NOMO-1 (cell line): ENCODE measurements at regions not wholly inside any gene's neighbourhood (a gene's known extent, or its start where the extent isn't known, plus 50 kb on each side); places are given as distances from the start of the nearest gene placed in this dataset.

Experiments
- DNase-seq, 2 experiments: peaks; one replicate each; lab custom pipeline; 2025; ENCODE audit not compliant: unreplicated experiment in 2 of 2; lab: John Stamatoyannopoulos, UW

DNA sequence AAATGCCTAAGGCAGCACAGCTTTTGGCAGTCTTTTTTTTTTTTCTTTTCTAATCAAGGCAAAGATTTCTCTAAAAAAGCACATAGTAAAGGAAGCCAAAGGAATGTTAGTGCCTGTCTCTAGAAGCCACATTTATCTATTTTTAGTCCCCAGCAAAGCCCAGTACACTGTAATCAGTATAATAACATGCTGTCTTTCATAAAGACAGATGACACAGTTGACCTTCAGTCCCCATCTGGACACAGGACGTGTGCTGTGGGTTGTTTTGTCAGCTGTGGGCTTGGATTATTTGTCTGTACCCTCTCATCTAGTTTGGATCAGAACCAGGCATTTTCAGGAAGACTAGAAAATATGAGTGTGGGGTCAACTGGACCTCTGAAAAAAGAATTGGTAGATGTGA, 110.4 kb upstream of the CTNNB1 start:
- DNase-seq: no peak

GRCh38 chr3:41089566-41089965, 109.7 kb upstream of the CTNNB1 start:
- no peak for DNase-seq

- DNase-seq: no peak
These were observed 106.5 kb upstream of the CTNNB1 start for GRCh38 chr3:41092844-41093243.

DNA sequence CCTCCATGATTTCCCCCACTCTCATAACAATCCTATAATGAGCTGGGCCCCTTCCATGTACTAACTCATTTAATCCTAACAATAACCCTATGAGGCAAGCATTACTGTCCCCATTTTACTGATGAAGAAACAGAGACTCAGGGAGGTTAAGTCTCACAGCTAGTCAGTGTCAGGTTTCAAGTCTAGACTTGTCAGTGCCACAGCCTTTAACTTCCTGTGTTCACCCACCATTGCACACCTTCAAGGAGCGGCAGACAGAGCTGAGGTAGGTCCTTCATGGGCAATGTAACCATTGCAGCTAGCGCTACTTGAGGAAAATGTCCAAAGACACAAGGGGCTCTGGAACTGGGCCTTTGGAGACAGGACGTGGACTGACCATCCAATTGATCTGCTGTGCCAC, 105.8 kb upstream of the CTNNB1 start:
- no peak for DNase-seq

DNA sequence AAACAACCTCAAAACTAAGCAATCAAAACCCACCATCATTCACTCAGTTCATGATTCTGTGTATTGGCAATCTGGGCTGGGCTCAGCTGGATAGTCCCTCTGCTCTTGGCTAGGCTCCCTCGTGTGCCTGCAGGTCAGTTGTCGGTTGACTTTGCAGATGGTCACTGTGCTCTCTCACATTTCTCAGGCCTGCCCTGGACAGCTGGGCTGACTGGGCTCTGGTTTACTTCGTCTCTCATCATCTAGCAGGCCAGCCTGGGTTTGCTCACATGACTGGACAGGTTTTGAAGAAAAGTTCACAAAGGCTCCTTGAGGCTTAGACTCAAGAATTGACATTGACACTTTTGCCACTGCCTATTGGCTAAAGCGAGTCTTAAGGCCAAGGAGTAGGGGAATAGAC, 105.0 kb upstream of the CTNNB1 start:
- DNase-seq: no peak

- no peak for DNase-seq
These were observed 103.6 kb upstream of the CTNNB1 start for GRCh38 chr3:41095702-41096101.

DNA sequence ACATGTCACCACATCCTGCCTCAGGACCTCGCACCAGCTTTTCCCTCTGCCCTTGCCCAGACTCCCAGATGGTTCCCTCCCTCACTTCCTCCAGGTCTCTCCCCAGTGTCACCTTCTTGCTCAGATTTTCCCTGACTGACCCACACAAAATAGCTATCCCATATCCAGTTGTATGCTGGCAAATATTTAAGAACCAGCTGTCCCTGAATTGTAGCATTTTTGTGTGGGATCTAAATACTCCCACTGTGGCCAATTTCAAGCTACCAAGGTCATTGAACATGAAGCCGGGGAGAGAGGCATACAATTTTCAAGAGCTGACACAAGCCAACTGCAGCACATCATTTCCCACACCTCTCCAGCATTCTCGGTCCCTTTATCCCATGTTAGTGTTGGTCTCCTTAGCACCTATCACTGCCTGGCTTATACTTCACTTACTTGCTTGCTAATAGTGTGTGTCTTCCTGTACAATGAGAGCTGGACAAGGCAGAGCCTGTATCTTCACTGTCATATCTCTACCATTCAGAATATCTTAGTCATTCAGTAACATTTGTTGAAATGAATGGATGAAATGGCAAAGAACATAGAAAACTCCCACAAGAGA, 101.3 kb upstream of the CTNNB1 start:
- no peak for DNase-seq

- DNase-seq: no peak
These were observed 98.1 kb upstream of the CTNNB1 start for GRCh38 chr3:41101231-41101630.

DNA sequence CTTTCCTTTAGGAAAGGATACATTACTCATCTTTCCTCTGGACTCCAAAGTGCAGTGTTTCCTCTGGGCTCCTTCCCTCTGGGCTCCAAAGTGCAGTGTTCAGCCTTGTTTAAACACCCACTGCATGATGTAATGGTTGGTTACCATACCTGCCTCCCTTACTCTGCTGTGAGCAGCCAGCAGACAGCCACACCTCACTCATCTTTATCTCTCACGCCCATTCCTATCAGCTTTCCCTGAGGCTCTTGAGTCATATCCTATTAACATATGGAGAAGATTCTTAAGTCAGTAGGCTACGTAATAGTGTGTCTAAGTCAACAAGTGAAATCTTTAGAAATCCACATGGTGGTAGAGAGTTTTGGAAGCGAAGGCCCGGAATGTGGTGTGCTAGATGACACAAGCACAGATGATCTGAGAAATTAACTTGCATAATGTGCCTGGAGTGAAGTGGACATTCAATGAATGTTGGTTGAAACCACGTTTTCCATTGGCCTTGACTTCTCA, 97.2 kb upstream of the CTNNB1 start:
- no peak for DNase-seq

DNA sequence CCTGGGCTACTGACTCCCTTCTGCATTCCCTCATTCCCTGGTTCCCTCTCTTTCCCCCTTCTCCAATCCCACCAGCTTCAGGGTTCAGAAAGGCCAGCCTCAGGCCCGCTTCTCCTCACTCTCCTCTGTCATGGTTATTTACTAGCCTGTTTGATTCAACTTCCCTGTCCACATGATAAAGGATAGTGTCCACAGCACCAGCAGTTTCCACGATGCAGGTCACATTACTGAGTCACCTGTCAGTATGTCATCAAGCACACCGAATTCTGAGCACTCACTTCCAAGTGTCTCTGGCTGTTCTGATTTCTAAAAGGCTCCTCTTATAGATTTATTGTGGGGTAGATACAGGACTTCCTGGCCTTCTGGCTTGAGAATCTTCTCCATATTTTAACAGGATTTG, 96.6 kb upstream of the CTNNB1 start:
- no peak for DNase-seq

DNA sequence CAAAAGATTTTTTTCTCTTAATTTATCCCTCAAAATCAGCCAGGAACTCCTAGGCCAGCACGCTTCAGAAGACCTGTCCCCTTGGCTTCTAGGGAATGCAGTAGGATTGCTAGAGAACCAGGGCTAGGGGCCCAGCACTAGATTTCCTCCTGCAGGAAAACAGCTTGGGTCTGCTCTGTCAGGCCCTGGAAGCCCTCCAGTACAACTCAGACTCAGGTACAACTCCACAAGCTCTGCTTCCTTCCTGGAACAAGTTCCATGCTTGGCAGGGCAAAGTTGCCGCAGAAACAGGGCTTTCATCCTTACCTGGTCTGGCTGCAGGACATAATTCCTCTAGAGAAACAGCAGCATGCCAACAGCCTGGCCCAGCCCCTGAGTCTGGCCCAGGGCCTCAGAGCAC, 96.1 kb upstream of the CTNNB1 start:
- DNase-seq: no peak

DNA sequence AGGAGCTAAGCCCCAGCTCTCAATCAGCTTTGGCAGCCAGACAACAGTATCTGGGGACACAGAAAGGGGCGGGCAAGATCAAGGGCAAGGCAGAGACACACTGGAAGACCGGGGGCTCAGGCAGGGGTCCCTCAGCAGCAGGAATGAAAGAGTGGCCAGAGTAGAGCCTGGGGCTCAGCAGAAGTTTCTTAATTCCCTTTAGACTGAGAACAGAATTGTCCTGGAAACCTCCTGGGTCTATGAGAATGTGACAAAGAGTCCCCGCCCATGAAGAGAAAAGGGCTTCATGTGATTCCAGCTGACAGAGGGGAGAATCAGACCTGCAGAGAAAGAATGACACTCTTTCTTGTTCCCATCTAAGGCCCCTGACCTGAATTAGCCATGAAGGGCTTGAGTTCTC, 95.2 kb upstream of the CTNNB1 start:
- DNase-seq: no peak

DNA sequence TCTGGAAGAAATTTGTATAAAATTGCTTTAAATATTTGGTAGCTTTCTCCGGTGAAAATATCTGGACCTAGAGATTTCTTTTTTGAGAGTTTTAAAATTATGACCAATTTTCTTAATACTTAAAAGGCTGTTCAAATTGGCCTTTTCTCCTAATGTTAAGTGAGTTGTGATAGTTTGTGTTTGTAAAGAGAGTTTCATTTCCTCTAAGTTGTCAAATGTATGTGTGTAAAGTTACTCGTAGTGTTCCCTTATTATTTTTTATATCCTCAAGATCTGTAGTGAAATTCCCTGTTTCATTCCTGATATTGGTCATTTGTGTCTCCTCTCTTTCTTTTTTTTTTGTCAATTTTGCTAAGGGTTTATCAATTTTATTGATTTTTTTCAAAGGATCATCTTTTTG, 92.6 kb upstream of the CTNNB1 start:
- DNase-seq: peak in 1 of 2 experiments; percentile 46

DNA sequence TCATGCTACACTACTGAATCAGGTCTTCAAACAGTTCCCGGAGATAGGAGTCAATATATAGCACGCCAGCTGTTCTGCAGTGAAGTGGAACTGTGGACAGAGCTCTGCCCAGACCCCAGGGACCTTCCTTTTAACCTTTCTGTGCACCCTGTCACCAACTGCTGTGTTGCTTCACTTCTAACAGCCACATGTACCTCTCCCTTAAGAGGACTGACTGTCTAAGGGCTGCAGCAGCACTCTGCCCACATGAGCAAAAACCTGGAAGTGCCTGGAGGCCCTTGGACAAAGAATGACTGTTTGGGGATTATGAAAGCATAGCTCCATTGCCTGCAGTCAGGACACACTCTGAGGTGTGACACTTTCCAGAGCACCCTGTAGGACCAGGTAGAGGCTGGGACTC, 88.3 kb upstream of the CTNNB1 start:
- DNase-seq: peak; percentile 35 to 58

- DNase-seq: no peak
These were observed 86.8 kb upstream of the CTNNB1 start for GRCh38 chr3:41112466-41112865.

- DNase-seq: no peak
These were observed 84.2 kb upstream of the CTNNB1 start for GRCh38 chr3:41115069-41115468.

DNA sequence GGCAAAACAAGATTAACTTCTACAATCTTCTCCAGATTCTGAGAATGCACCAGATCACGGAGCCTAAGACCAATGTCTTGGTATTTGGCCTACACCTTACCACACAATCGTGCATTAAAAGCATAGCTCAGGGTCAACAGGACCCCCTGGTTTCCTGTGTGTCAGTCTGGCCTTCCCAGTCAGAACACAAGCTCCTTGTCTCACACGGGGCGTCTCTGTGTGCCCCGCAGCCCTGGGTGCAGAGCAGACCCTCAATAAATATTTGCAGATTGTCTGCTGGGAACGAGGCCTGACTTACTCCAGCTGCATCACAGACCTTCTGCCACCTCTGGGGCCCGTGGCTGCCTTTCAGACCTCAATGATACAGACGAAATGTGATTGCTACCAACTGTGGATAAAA, 82.5 kb upstream of the CTNNB1 start:
- no peak for DNase-seq

- peak; percentile 96 to 99 for DNase-seq
These were observed 81.9 kb upstream of the CTNNB1 start for GRCh38 chr3:41117398-41117870.

DNA sequence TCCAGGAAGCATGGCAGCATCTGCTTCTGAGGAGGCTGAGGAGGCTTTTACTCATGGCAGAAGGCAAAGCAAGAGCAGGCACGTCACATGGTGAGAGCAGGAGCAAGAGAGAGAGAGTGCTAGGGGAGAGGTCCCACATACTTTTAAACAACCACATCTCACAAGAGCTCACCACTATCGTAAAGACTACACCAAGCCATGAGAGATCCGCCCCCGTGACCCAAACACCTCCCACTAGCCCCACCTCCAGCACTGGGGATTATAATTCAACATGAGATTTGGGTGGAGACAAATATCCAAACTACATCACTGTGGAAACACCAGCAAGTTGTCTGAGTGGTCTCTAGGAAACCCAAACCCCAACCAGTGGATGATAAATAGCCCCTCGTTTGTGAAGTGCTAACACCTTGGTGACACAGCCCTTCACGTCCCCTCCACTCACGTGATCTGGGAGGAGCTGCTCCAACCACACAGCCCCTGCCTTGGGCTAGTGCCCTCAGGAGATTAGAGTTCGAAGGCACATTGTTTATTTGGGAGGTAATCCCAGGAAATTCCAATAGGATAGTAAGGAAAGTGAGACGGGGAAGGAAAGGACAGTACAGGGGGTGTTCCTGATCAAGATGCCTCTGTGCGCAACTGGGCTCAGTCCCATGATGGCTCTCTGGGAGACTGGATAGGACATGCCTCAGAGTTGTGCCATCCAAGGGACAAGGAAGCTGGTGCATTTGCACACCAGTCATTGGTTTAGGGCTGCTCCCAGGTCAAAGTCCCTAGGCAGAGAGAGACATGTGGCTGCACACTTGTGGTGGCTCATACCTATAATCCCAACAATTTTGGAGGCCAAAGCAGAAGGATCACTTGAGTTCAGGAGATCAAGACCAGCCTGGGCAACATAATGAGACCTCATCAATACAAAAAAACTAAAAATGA, 80.6 kb upstream of the CTNNB1 start:
- no peak for DNase-seq

DNA sequence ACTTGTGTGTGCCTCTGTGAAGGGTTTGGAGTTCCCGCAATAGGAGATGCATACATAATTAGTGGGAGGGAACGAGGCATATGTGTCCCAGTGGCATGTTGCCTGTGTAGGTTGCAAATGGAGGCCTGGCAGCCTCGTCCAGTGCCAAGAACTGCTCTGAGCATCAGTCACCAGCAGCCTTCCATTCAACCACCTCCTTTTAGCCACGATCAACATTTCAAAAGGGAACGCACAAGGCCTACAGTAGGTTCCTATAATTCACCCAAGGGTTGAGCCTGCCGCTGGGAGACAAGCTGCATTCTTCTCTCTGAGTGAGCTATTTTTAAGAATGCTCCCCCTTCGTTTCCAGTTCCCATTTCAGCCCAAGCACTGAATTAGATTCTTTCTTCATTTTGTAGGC, 78.8 kb upstream of the CTNNB1 start:
- DNase-seq: peak; percentile 5 to 44

DNA sequence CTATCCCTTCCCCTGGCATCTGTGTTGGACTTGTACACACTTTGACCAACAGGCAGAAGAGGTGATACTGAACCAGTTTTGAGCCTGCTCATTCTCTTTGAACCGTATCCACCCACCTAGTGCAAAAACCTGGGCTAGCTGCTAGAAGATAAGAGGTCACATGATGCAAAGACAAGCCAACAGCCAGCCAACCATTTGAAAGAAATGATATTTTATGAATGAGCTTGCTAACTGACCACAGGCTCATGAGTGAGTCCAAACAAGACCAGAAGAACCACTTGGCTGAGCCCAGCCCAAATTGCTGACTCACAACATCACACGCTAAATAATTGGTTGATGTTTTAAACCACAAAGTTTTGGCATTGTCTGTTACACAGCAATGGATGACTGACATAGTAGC, 74.0 kb upstream of the CTNNB1 start:
- DNase-seq: no peak

GRCh38 chr3:41126472-41126871, 72.8 kb upstream of the CTNNB1 start:
- no peak for DNase-seq
